ENCODE measurements at regions not wholly inside any gene's neighbourhood (a gene's known extent, or its start where the extent isn't known, plus 50 kb on each side); places are given as distances from the start of the nearest gene placed in this dataset.

GRCh38 chr13:109485136-109485794 lies 301.1 kb downstream of the IRS2 start:
- Histone ChIP-seq H3K4me1 (ENCODE audit: insufficient read depth, low read length) (peaks cover 8% of the 10 kb centered on the region; the same call in 1 of the 2 replicates), H2AFZ (ENCODE audit: low read depth, low read length) (no peak overlapping the region), H3K4me3 (ENCODE audit: low read depth in 1 of 2, low read length in 2 of 2) (no peak overlapping the region), H3K79me2 (ENCODE audit: insufficient read depth, low read length) (peaks cover 31% of the 10 kb centered on the region), H3K27ac (ENCODE audit: low read length) (no peak overlapping the region), H4K20me1 (ENCODE audit: insufficient read depth, low read length) (peaks cover 10% of the 10 kb centered on the region; the same call in 1 of the 2 replicates), H3K4me2 (ENCODE audit: insufficient read depth, low read length) (no peak overlapping the region), H3K36me3 (ENCODE audit: insufficient read depth, low read length) (no peaks in the 10 kb centered on the region), H3K9ac (ENCODE audit: low read depth, low read length) (no peak overlapping the region), H3K9me3 (ENCODE audit: insufficient read depth, low read length, severe bottlenecking) (no peaks in the 10 kb centered on the region), H3K27me3 (ENCODE audit: insufficient read depth, low read length, poor library complexity) (no peaks in the 10 kb centered on the region)
- DNase-seq (no peak), ATAC-seq (ENCODE audit: insufficient read depth, low read depth) (no peak)
- no peak for TF ChIP-seq CTCF (IDR thresholded peaks at IDR 0.05; ENCODE audit: borderline replicate concordance, extremely low read depth, low read length, poor library complexity, severe bottlenecking)
- TF ChIP-seq EZH2 (IDR thresholded peaks at IDR 0.05; ENCODE audit: borderline replicate concordance, low read depth, low read length, severe bottlenecking) = no peak

- H3K4me2 ChIP-seq (ENCODE audit: insufficient read depth, low read length) = no peak overlapping the region
- ATAC-seq (ENCODE audit: insufficient read depth, low read depth) (peak; percentile 64; the same call in 2 of the 3 replicates), DNase-seq (no peak)
- H3K27ac ChIP-seq (ENCODE audit: low read length) = peak overlapping the region; percentile 39
- H3K36me3 ChIP-seq (ENCODE audit: insufficient read depth, low read length) = no peaks in the 10 kb centered on the region
- peaks cover 10% of the 10 kb centered on the region; the same call in 1 of the 2 replicates for H4K20me1 ChIP-seq (ENCODE audit: insufficient read depth, low read length)
- H3K9ac ChIP-seq (ENCODE audit: low read depth, low read length) = no peak overlapping the region
- H3K9me3 ChIP-seq (ENCODE audit: insufficient read depth, low read length, severe bottlenecking) = no peaks in the 10 kb centered on the region
- no peak overlapping the region for H2AFZ ChIP-seq (ENCODE audit: low read depth, low read length)
- no peak for TF ChIP-seq EZH2 (IDR thresholded peaks at IDR 0.05; ENCODE audit: borderline replicate concordance, low read depth, low read length, severe bottlenecking)
- no peak for TF ChIP-seq CTCF (IDR thresholded peaks at IDR 0.05; ENCODE audit: borderline replicate concordance, extremely low read depth, low read length, poor library complexity, severe bottlenecking)
- H3K4me1 ChIP-seq (ENCODE audit: insufficient read depth, low read length) = peaks cover 8% of the 10 kb centered on the region; the same call in 1 of the 2 replicates
- no peaks in the 10 kb centered on the region for H3K27me3 ChIP-seq (ENCODE audit: insufficient read depth, low read length, poor library complexity)
- peaks cover 42% of the 10 kb centered on the region for H3K79me2 ChIP-seq (ENCODE audit: insufficient read depth, low read length)
- no peak overlapping the region for H3K4me3 ChIP-seq (ENCODE audit: low read depth in 1 of 2, low read length in 2 of 2)
Observed at GRCh38 chr13:109483284-109483683, 303.1 kb downstream of the IRS2 start.

- Histone ChIP-seq H3K9ac (ENCODE audit: low read depth, low read length) (no peak overlapping the region), H3K4me3 (ENCODE audit: low read depth in 1 of 2, low read length in 2 of 2) (no peak overlapping the region)
- no peak for DNase-seq
Observed at GRCh38 chr13:109481040-109481439, 305.3 kb downstream of the IRS2 start.

More at GRCh38 chr13:109481040-109481439, 305.3 kb downstream of the IRS2 start:
- TF ChIP-seq EZH2 (IDR thresholded peaks at IDR 0.05; ENCODE audit: borderline replicate concordance, low read depth, low read length, severe bottlenecking) (no peak), CTCF (IDR thresholded peaks at IDR 0.05; ENCODE audit: borderline replicate concordance, extremely low read depth, low read length, poor library complexity, severe bottlenecking) (no peak)
- Histone ChIP-seq H3K4me1 (ENCODE audit: insufficient read depth, low read length) (peaks cover 8% of the 10 kb centered on the region; the same call in 1 of the 2 replicates), H4K20me1 (ENCODE audit: insufficient read depth, low read length) (peaks cover 10% of the 10 kb centered on the region; the same call in 1 of the 2 replicates), H3K36me3 (ENCODE audit: insufficient read depth, low read length) (no peaks in the 10 kb centered on the region), H3K79me2 (ENCODE audit: insufficient read depth, low read length) (peaks cover 41% of the 10 kb centered on the region), H3K27me3 (ENCODE audit: insufficient read depth, low read length, poor library complexity) (no peaks in the 10 kb centered on the region), H2AFZ (ENCODE audit: low read depth, low read length) (no peak overlapping the region), H3K27ac (ENCODE audit: low read length) (no peak overlapping the region), H3K4me2 (ENCODE audit: insufficient read depth, low read length) (no peak overlapping the region), H3K9me3 (ENCODE audit: insufficient read depth, low read length, severe bottlenecking) (no peaks in the 10 kb centered on the region)
- no peak for ATAC-seq (ENCODE audit: insufficient read depth, low read depth)

Data from DND-41 (cell line).